Activated naive CD4-positive, alpha-beta T cell treated with anti-CD3 and anti-CD28 coated beads for 36 hours (primary cell): ENCODE measurements at regions not wholly inside any gene's neighbourhood (a gene's known extent, or its start where the extent isn't known, plus 50 kb on each side); places are given as distances from the start of the nearest gene placed in this dataset.

ENCODE experiments used
- CTCF ChIA-PET: fragments of 350-600 bp; sonication (Branson Sonifier 250); formaldehyde crosslinking; loops from one replicate; lab custom pipeline; 2021; ENCODE audit warnings: antibody characterized with exemption; lab: Charles Lee
- DNase-seq: peaks from one replicate; pipeline ENCODE4 v3.0.0-alpha.2; 2020
- H3K27ac Mint-ChIP-seq: one replicate; pipeline ENCODE4 v1.8.0; 2021; ENCODE audit warnings: mild to moderate bottlenecking, mixed read lengths
- H3K27me3 Mint-ChIP-seq: one replicate; pipeline ENCODE4 v1.8.0; 2021; ENCODE audit warnings: low read depth, mixed read lengths
- H3K36me3 Mint-ChIP-seq: one replicate; pipeline ENCODE4 v1.8.0; 2021; ENCODE audit warnings: low read depth, mixed read lengths
- H3K4me1 Mint-ChIP-seq: one replicate; pipeline ENCODE4 v1.8.0; 2021; ENCODE audit warnings: low read depth, mixed read lengths
- H3K4me3 Mint-ChIP-seq: one replicate; pipeline ENCODE4 v1.8.0; 2021; ENCODE audit warnings: mild to moderate bottlenecking, moderate library complexity, mixed read lengths
- H3K9me3 Mint-ChIP-seq: one replicate; pipeline ENCODE4 v1.8.0; 2021; ENCODE audit warnings: mixed read lengths
- intact Hi-C: fragments of 100-400 bp; cut with micrococcal nuclease; formaldehyde crosslinking; loops from one replicate; pipeline ENCODE4 v1.15.1; 2023

DNA sequence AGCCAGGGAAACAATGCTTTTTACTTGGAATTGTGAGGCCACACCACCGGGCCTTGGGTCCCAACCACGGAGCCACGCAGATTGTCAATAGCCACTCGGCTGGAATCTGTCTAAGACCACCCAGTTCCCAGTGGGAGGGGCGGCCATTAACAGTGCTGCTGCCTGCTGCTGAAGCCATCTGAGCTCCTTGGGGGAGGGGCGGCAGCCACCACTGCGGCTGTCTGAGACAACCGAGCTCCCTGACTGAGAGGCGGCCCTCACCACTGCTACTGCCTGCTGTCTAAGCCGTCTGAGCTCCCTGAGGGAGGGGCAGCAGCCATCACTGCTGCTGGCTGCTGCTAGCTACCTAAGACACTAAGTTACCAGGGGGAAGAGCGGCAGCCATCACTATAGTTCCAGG lies 64.3 kb downstream of the DMRTA2 start:
- DNase-seq, result no peak
- no peaks in the 10 kb centered on the region for H3K9me3 Mint-ChIP-seq
- no peak overlapping the region for H3K27ac Mint-ChIP-seq
- peaks cover 37% of the 10 kb centered on the region for H3K27me3 Mint-ChIP-seq
- H3K4me3 Mint-ChIP-seq, result no peak overlapping the region
- intact Hi-C loops, result no loop called here
- H3K4me1 Mint-ChIP-seq, result no peaks in the 10 kb centered on the region
- no peaks in the 10 kb centered on the region for H3K36me3 Mint-ChIP-seq
- CTCF ChIA-PET, result no interaction called here

DNA sequence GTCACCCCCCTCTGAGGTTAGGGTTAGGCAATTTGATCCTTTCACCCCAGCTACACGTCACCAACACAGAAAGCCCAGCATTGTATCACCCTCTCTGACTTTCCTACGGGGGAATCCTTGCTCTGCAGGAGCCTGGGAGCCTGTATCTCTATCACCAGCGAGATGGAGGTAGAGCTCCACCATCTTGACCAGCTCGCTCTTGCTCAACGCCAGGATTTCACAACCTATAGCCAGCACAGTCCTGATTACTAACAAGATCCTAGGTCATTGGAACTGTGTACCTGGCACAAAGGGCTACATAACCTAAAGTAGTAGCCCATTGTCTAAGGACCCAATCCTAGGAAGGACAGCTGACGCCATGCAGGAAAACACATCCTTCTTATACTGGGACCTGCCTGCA lies 66.1 kb downstream of the DMRTA2 start:
- no peak overlapping the region for H3K4me3 Mint-ChIP-seq
- no peaks in the 10 kb centered on the region for H3K36me3 Mint-ChIP-seq
- CTCF ChIA-PET, result interaction anchor here (1.6 kb wide), 1 partner anchor 9 kb away, joined by 4 read pairs; no protein-coding TSS in a partner anchor
- peaks cover 33% of the 10 kb centered on the region for H3K27me3 Mint-ChIP-seq
- intact Hi-C loops, result no loop called here
- no peak overlapping the region for H3K27ac Mint-ChIP-seq
- DNase-seq, result no peak
- no peaks in the 10 kb centered on the region for H3K4me1 Mint-ChIP-seq
- no peaks in the 10 kb centered on the region for H3K9me3 Mint-ChIP-seq

DNA sequence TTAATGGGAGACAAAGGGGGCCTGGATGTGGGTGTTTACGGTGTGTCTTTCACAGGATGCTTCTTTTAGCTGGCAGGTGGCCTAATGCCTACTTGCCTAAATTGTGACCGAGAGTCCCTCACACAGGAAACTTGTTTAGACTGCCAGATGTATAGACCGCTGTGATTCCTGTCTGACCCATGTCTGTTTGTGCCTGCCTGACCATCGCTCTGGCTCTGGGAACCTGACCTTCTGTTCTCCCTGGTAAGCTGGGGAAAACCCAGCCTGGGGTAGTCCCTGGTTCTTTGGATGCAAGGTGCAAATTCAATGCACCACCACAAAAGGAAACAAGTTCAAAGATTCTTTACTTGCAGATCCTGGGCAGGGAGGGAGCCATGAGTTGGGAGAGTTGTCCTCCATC lies 68.4 kb downstream of the DMRTA2 start:
- H3K9me3 Mint-ChIP-seq, result no peaks in the 10 kb centered on the region
- peaks cover 24% of the 10 kb centered on the region for H3K27me3 Mint-ChIP-seq
- H3K36me3 Mint-ChIP-seq, result no peaks in the 10 kb centered on the region
- intact Hi-C loops, result no loop called here
- no peak for DNase-seq
- CTCF ChIA-PET, result interaction anchor here (0.8 kb wide), 1 partner anchor 23 kb away, joined by 3 read pairs; no protein-coding TSS in a partner anchor
- H3K4me3 Mint-ChIP-seq, result no peak overlapping the region
- H3K27ac Mint-ChIP-seq, result no peak overlapping the region
- no peaks in the 10 kb centered on the region for H3K4me1 Mint-ChIP-seq

DNA sequence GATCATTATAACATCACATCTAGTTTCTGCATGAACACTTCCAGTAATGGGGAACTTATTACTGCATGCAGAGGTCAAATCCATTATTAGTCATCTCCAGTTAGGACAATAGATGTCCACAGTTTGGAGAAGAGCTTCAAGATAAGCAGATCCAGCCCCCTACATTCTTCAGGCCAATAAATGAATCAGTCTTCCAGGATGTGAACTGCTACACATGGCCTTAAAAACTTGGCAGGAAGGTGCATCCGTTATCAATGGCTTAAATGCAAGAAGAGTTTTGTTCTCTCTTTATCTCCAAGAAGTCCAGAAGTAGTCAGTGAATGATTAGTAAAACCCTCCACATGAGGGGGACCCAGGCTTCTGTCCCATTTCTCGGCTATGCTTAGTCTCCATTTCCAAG lies 70.8 kb downstream of the DMRTA2 start:
- H3K27me3 Mint-ChIP-seq, result peaks cover 26% of the 10 kb centered on the region
- intact Hi-C loops, result no loop called here
- CTCF ChIA-PET, result interaction anchor here (1.3 kb wide), 1 partner anchor 19 kb away, joined by 6 read pairs; no protein-coding TSS in a partner anchor
- H3K36me3 Mint-ChIP-seq, result no peaks in the 10 kb centered on the region
- DNase-seq, result no peak
- H3K27ac Mint-ChIP-seq, result no peak overlapping the region
- no peak overlapping the region for H3K4me3 Mint-ChIP-seq
- H3K4me1 Mint-ChIP-seq, result no peaks in the 10 kb centered on the region
- no peaks in the 10 kb centered on the region for H3K9me3 Mint-ChIP-seq

DNA sequence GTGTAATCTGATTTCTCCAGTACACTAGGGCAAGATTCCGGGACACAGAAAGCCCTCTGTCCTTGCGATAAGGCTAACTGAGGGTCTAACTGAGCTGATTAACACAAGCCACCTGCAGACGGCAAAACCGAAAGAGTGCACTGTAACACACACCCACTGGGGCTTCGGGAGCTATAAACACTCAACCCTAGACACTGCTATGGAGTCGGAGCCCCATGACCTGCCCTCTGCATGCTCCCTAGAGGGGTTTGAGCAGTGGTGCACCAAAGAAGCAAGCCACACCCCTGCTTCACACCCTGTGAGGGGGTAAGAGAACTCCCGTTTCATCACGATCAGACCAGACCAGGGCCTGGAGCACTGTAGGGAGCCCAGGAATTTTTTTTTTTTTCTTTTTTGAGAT lies 72.4 kb downstream of the DMRTA2 start:
- H3K4me1 Mint-ChIP-seq, result no peaks in the 10 kb centered on the region
- intact Hi-C loops, result no loop called here
- peaks cover 20% of the 10 kb centered on the region for H3K27me3 Mint-ChIP-seq
- CTCF ChIA-PET, result interaction anchor here (1.0 kb wide), 1 partner anchor 25 kb away, joined by 4 read pairs; no protein-coding TSS in a partner anchor
- H3K4me3 Mint-ChIP-seq, result no peak overlapping the region
- DNase-seq, result no peak
- H3K27ac Mint-ChIP-seq, result no peak overlapping the region
- no peaks in the 10 kb centered on the region for H3K9me3 Mint-ChIP-seq
- H3K36me3 Mint-ChIP-seq, result no peaks in the 10 kb centered on the region

DNA sequence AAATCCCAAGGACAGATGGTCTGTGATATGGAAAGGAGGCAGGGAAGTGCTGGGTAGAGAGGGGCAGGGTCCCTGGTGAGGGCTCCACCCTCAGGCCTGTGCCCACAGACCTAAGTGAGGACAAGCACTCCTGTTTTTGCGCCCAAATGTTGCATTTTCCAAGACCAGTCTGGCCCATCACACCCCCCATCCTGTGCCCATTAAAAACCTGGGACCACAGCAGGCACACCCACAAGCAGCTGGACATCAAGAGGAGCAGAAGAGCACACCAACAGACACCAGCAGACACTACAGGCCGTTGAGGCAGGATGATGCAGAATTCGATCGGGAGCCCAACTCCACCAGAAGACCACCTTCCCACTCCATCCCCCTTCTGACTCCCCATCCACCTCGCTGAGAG lies 72.8 kb downstream of the DMRTA2 start:
- CTCF ChIA-PET, result interaction anchor here (0.6 to 1.0 kb wide), 2 partner anchors 17 to 25 kb away, joined by 4 read pairs; no protein-coding TSS in a partner anchor
- no peaks in the 10 kb centered on the region for H3K9me3 Mint-ChIP-seq
- H3K4me3 Mint-ChIP-seq, result no peak overlapping the region
- no peaks in the 10 kb centered on the region for H3K36me3 Mint-ChIP-seq
- no peak overlapping the region for H3K27ac Mint-ChIP-seq
- intact Hi-C loops, result no loop called here
- peaks cover 20% of the 10 kb centered on the region for H3K27me3 Mint-ChIP-seq
- H3K4me1 Mint-ChIP-seq, result no peaks in the 10 kb centered on the region
- DNase-seq, result no peak

DNA sequence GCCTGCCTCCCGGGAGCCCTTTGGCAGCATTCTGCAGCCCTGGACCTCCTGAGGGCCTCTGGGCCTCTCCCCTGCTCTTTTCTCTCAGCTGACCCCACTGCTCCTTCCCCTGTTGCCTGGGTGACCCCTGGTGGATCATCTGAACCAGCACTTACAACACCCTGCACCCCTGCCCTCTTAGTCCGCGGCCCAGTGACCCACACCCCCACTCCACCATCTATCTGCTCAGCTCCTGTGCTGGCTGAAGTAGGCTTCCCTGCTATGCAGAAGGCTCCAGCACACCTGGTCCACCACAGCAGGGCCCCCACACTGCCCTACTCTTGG lies 74.0 kb downstream of the DMRTA2 start:
- H3K9me3 Mint-ChIP-seq, result no peaks in the 10 kb centered on the region
- H3K4me1 Mint-ChIP-seq, result no peaks in the 10 kb centered on the region
- intact Hi-C loops, result loop anchor here (10.0 kb wide), 1 partner anchor 1784 kb away; no protein-coding TSS in a partner anchor
- H3K27me3 Mint-ChIP-seq, result peaks cover 20% of the 10 kb centered on the region
- H3K36me3 Mint-ChIP-seq, result no peaks in the 10 kb centered on the region
- H3K27ac Mint-ChIP-seq, result no peak overlapping the region
- no peak for DNase-seq
- no peak overlapping the region for H3K4me3 Mint-ChIP-seq
- CTCF ChIA-PET, result interaction anchor here (0.7 to 1.9 kb wide), 5 partner anchors 8 to 39 kb away, joined by 3 to 5 read pairs (median 4); no protein-coding TSS in a partner anchor

DNA sequence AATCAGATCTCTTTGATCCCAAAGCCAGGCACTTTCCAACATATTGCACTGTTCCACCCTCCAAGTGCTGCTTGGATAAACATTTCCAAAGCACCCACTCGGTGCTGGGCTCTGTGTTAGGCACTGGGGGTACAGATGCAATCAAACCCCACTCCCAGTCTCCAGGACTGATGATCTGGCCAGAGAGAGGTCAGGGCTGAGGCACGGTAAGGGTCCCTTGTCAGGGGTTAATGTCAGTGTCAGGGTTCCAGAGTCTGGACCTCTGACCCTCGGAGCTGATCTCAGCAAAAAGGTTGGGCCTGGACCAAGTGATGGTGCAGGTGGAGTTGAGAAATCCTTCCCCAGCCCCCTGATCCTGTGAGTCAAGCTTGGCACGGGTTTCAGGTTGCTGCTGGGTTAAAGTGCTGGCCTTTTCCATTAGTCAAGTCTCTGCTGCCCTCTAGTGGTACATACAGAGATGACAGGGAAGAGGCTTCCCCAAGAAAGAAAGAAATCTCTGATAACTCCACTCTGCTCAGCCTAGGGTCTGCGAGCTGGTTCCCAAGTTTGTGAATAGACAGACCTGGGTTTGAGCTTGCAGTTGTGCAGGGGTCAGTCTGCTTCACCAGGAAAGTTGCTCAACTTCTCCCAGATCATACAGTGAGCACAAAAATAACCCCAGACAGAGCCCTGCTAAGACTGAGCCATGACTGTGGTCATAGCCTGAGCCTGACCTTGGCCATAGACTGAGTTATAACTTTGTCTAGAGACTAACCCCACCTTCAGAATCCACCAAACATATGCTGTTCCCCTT lies 74.6 kb downstream of the DMRTA2 start:
- H3K27me3 Mint-ChIP-seq, result peaks cover 20% of the 10 kb centered on the region
- CTCF ChIA-PET, result interaction anchor here (0.6 to 1.9 kb wide), 8 partner anchors 8 to 1710 kb away, joined by 3 to 5 read pairs (median 4); no protein-coding TSS in a partner anchor
- DNase-seq, result peak; percentile 63
- H3K27ac Mint-ChIP-seq, result no peak overlapping the region
- H3K9me3 Mint-ChIP-seq, result no peaks in the 10 kb centered on the region
- no peak overlapping the region for H3K4me3 Mint-ChIP-seq
- intact Hi-C loops, result loop anchor here (1.0 to 10.0 kb wide), 2 partner anchors 1671 to 1784 kb away; no protein-coding TSS in a partner anchor
- H3K36me3 Mint-ChIP-seq, result no peaks in the 10 kb centered on the region
- H3K4me1 Mint-ChIP-seq, result no peaks in the 10 kb centered on the region

DNA sequence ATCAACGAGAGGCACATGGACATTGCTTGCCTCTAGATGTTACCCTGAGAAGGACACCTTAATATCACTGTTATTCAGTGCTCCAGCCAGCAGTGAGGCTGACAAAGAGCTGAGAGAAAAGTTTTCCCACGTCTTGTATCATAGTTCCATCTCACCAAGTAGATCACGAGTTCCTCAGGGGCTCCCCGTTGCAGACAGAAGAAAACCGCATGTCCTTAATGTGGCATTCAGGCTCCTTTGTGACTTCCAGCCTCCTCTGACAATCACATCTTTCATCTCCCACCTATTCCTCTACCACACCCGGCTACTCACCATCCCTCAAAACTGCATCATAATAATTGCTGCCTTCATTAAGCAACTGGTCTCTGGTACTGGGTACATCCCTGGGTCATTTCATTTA lies 75.3 kb downstream of the DMRTA2 start:
- no peak for DNase-seq
- Mint-ChIP-seq H3K27me3 (peaks cover 20% of the 10 kb centered on the region), H3K27ac (no peak overlapping the region), H3K9me3 (no peaks in the 10 kb centered on the region), H3K4me1 (no peaks in the 10 kb centered on the region), H3K36me3 (no peaks in the 10 kb centered on the region), H3K4me3 (no peak overlapping the region)
- CTCF ChIA-PET, result interaction anchor here (0.6 to 1.9 kb wide), 7 partner anchors 8 to 1709 kb away, joined by 3 to 5 read pairs (median 4); no protein-coding TSS in a partner anchor
- intact Hi-C loops, result loop anchor here (1.0 to 10.0 kb wide), 2 partner anchors 1671 to 1783 kb away; no protein-coding TSS in a partner anchor

DNA sequence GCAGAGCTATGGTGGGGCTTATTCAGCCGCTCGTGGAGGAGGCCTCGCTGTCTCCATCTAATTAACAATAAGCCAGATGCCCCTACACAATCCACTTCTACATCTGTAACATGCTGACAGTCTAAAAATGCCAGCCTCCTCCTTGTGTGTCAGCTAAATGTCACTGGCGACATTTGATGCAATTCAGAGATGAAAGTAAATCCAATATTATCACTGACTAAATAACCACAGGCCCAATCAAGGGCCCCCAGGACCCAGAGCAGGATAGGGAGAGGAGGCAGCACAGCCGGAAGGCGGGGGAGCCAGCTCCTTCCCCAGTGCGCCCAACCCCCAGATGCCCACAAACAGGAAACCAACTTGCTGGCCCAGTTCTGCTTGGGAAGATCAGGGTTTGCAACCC lies 76.6 kb downstream of the DMRTA2 start:
- CTCF ChIA-PET, result interaction anchor here (1.4 kb wide), 1 partner anchor 13 kb away, joined by 6 read pairs; no protein-coding TSS in a partner anchor
- H3K9me3 Mint-ChIP-seq, result no peaks in the 10 kb centered on the region
- no peaks in the 10 kb centered on the region for H3K36me3 Mint-ChIP-seq
- no peak for DNase-seq
- intact Hi-C loops, result loop anchor here (10.0 kb wide), 1 partner anchor 1782 kb away; no protein-coding TSS in a partner anchor
- H3K4me3 Mint-ChIP-seq, result no peak overlapping the region
- H3K27ac Mint-ChIP-seq, result no peak overlapping the region
- no peaks in the 10 kb centered on the region for H3K4me1 Mint-ChIP-seq
- peaks cover 23% of the 10 kb centered on the region for H3K27me3 Mint-ChIP-seq

DNA sequence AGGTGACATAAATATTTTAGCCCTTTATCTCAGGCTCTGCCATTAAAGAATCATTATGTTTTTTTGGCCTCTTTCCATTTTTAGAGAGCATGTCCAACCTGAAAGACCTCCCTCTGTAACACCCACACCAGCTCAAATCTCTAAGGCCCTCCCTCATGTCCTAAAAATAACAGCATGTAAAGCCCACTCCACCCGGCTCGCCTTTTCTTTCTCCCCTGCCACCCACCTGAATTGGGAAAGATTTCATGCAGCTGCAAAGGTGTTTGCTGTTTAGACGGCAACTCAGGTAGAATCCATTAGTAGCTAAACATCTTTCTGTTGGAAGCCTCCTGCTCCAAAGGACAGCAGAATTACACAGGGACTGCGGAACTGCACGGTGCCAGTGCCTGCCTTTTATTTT lies 79.9 kb downstream of the DMRTA2 start:
- intact Hi-C loops, result loop anchor here (10.0 kb wide), 1 partner anchor 1779 kb away; no protein-coding TSS in a partner anchor
- no peaks in the 10 kb centered on the region for H3K9me3 Mint-ChIP-seq
- CTCF ChIA-PET, result interaction anchor here (0.8 to 4.1 kb wide), 3 partner anchors 9 to 68 kb away, joined by 3 to 21 read pairs (median 3); no protein-coding TSS in a partner anchor
- peaks cover 14% of the 10 kb centered on the region for H3K27me3 Mint-ChIP-seq
- DNase-seq, result no peak
- H3K4me3 Mint-ChIP-seq, result no peak overlapping the region
- H3K4me1 Mint-ChIP-seq, result no peaks in the 10 kb centered on the region
- no peak overlapping the region for H3K27ac Mint-ChIP-seq
- H3K36me3 Mint-ChIP-seq, result no peaks in the 10 kb centered on the region

DNA sequence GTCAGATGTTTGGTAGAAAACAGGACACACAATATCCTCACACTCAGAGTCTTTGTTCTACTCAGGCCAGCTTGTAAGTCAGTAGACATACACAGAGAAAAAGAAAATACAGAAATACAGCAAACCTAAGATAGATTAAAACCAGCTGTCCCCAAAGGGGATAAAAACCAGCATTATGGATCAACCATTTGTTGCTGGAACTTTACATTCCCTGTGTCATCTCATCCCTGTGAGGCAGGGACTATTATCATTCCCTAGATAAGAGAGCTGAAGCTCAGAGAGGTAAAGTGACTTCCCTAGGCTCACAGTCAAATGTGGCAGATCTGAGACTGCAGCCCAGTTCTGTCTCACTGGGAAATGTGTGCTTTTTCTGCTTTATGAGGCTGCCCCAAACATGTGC lies 80.7 kb downstream of the DMRTA2 start:
- CTCF ChIA-PET, result interaction anchor here (4.1 kb wide), 1 partner anchor 10 kb away, joined by 21 read pairs; no protein-coding TSS in a partner anchor
- Mint-ChIP-seq H3K4me1 (no peaks in the 10 kb centered on the region), H3K9me3 (no peaks in the 10 kb centered on the region), H3K36me3 (no peaks in the 10 kb centered on the region), H3K27me3 (peaks cover 15% of the 10 kb centered on the region), H3K27ac (no peak overlapping the region), H3K4me3 (no peak overlapping the region)
- DNase-seq, result no peak
- intact Hi-C loops, result loop anchor here (10.0 kb wide), 1 partner anchor 1778 kb away; no protein-coding TSS in a partner anchor
